Medulla oblongata (tissue), 1 donor: ENCODE measurements at regions not wholly inside any gene's neighbourhood (a gene's known extent, or its start where the extent isn't known, plus 50 kb on each side); places are given as distances from the start of the nearest gene placed in this dataset.
"Not testable (repeated sequence)": the region's sequence is repeated elsewhere in the genome, so short reads cannot be mapped to it uniquely, and the experiment has no call there.

ENCODE experiments used
- DNase-seq: peaks from one replicate; pipeline ENCODE4 v3.0.0-alpha.2; 2015; ENCODE audit errors: extremely low spot score

- DNase-seq: no peak
Observed at GRCh38 chr2:238502088-238502810, 75.5 kb downstream of the ASB1 start.

- no peak for DNase-seq
Observed at GRCh38 chr2:238502956-238503791, 76.4 kb downstream of the ASB1 start.

- no peak for DNase-seq
Observed at GRCh38 chr2:238504181-238504931, 77.6 kb downstream of the ASB1 start.

GRCh38 chr2:238505119-238505891 lies 78.6 kb downstream of the ASB1 start:
- no peak for DNase-seq

- no peak for DNase-seq
Observed at GRCh38 chr2:238505892-238506280, 79.2 kb downstream of the ASB1 start.

- DNase-seq: no peak
Observed at GRCh38 chr2:238506371-238507068, 79.8 kb downstream of the ASB1 start.

- no peak for DNase-seq
Observed at GRCh38 chr2:238507836-238508235, 81.1 kb downstream of the ASB1 start.

GRCh38 chr2:238509151-238509835 lies 82.6 kb downstream of the ASB1 start:
- no peak for DNase-seq

GRCh38 chr2:238509903-238510302 lies 83.2 kb downstream of the ASB1 start:
- DNase-seq: no peak

- DNase-seq: no peak
Observed at GRCh38 chr2:238510911-238511613, 84.3 kb downstream of the ASB1 start.

- DNase-seq: no peak
Observed at GRCh38 chr2:238511614-238511950, 84.9 kb downstream of the ASB1 start.

- DNase-seq: no peak
Observed at GRCh38 chr2:238512247-238512867, 85.6 kb downstream of the ASB1 start.

- no peak for DNase-seq
Observed at GRCh38 chr2:238513346-238513745, 86.6 kb downstream of the ASB1 start.

GRCh38 chr2:238514024-238514423 lies 87.3 kb downstream of the ASB1 start:
- not testable (repeated sequence) for DNase-seq

- DNase-seq: no peak
Observed at GRCh38 chr2:238515377-238515776, 88.7 kb downstream of the ASB1 start.

- no peak for DNase-seq
Observed at GRCh38 chr2:238517209-238517608, 90.5 kb downstream of the ASB1 start.

- DNase-seq: no peak
Observed at GRCh38 chr2:238518172-238518820, 91.6 kb downstream of the ASB1 start.

- DNase-seq: no peak
Observed at GRCh38 chr2:238518821-238519186, 92.1 kb downstream of the ASB1 start.

- DNase-seq: no peak
Observed at GRCh38 chr2:238520359-238520886, 93.7 kb downstream of the ASB1 start.
